Upper lobe of left lung (tissue), 4 donors: ENCODE measurements at regions not wholly inside any gene's neighbourhood (a gene's known extent, or its start where the extent isn't known, plus 50 kb on each side); places are given as distances from the start of the nearest gene placed in this dataset.

Source experiments
- POLR2A ChIP-seq, 4 donors: fragments of 450-650 bp; IDR thresholded peaks; one replicate each; pipeline ENCODE4 v1.5.1; 2016 to 2017; ENCODE audit warnings: antibody characterized with exemption in 4 of 4, mild to moderate bottlenecking in 2 of 4
- TF ChIP-seq, protein P1 (sequence below), 6 experiments: fragments of 450-650 bp in 4 of 6; fragments of 200-600 bp in 2 of 6; sonication (generic) in 2 of 6; IDR thresholded peaks; one replicate each; pipeline ENCODE4 v1.5.1; 2016 to 2019; ENCODE audit warnings: antibody characterized with exemption in 6 of 6

DNA sequence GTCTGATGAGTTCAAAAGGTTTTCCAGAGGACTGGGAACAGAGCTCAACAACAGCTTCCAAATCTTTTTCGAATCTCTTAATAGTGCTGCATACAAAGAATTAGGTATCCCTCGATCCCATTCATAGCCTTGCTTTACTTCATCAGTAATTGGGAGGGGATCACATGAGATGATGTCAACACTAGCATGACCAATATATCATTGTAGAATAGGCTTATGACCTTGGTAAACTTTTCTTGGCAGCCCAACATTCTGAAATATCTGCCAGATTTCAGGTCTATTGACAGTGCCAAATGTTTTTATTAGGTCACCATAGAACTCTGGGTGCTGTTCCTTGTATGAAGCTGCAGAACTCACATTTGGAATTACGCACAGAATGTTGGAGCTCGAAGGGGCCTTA, 228.9 kb downstream of the FGF10 start:
- TF ChIP-seq, protein P1, sequence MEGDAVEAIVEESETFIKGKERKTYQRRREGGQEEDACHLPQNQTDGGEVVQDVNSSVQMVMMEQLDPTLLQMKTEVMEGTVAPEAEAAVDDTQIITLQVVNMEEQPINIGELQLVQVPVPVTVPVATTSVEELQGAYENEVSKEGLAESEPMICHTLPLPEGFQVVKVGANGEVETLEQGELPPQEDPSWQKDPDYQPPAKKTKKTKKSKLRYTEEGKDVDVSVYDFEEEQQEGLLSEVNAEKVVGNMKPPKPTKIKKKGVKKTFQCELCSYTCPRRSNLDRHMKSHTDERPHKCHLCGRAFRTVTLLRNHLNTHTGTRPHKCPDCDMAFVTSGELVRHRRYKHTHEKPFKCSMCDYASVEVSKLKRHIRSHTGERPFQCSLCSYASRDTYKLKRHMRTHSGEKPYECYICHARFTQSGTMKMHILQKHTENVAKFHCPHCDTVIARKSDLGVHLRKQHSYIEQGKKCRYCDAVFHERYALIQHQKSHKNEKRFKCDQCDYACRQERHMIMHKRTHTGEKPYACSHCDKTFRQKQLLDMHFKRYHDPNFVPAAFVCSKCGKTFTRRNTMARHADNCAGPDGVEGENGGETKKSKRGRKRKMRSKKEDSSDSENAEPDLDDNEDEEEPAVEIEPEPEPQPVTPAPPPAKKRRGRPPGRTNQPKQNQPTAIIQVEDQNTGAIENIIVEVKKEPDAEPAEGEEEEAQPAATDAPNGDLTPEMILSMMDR (IDR thresholded peaks at IDR 0.05), result no peak
- no peak for TF ChIP-seq POLR2A (IDR thresholded peaks at IDR 0.05)
